HepG2 (cell line): ENCODE measurements at regions not wholly inside any gene's neighbourhood (a gene's known extent, or its start where the extent isn't known, plus 50 kb on each side); places are given as distances from the start of the nearest gene placed in this dataset.

Experiments used
- ATAC-seq: fragments of 200-7000 bp; cut with Tn5 transposase; 3 replicates; pipeline ENCODE4 v1.9.1; 2020; ENCODE audit warnings: mild to moderate bottlenecking, moderate library complexity
- BruUV-seq: library from RNA; stranded (reverse); fragments of 400-500 nt; replicated peaks from 2 replicates; lab custom pipeline; 2021; lab: Mats Ljungman, UMichigan
- CTCF ChIA-PET: fragments of 300-600 bp; formaldehyde crosslinking; extraction: SDS; loops from one replicate; lab custom pipeline; 2021; ENCODE audit warnings: low total read pairs, inconsistent platforms, low intra/inter-chr PET ratio; lab: Yijun Ruan, JAX
- POLR2A ChIA-PET: fragments of 350-600 bp; sonication (Branson Sonifier 250); formaldehyde crosslinking; loops from one replicate; lab custom pipeline; 2020; ENCODE audit warnings: antibody characterized with exemption, inconsistent platforms; lab: Yijun Ruan, JAX
- DNase-seq: peaks from one replicate; pipeline ENCODE4 v3.0.0-alpha.2; 2015; ENCODE audit warnings: low spot score
- FAIRE-seq: peaks from 3 replicates; lab custom pipeline; 2011; peaks lifted over from hg19 to GRCh38; lab: Jason Lieb, UNC
- H2AFZ ChIP-seq: one replicate; pipeline ENCODE4 v1.6.1; 2011; ENCODE audit warnings: low read length, inconsistent platforms
- H3K27ac ChIP-seq: fragments of 300-600 bp; 3 replicates; pipeline ENCODE4 v1.8.0; 2011; ENCODE audit warnings: mixed run types, mild to moderate bottlenecking, mixed read lengths, low read length, inconsistent platforms; ENCODE audit not compliant: insufficient read depth; ENCODE audit errors: extremely low read length
- H3K27me3 ChIP-seq, 2 experiments: fragments of 200-600 bp in 1 of 2; 2 replicates in 1 of 2; 3 replicates in 1 of 2; pipeline versions ENCODE4 v1.6.0 to v1.8.0; 2011; ENCODE audit warnings: low read length in 2 of 2, mild to moderate bottlenecking in 2 of 2, moderate library complexity in 2 of 2, inconsistent platforms in 1 of 2; ENCODE audit not compliant: insufficient read depth in 2 of 2, control insufficient read depth in 1 of 2
- H3K36me3 ChIP-seq, 2 experiments: fragments of 200-600 bp in 1 of 2; replicated peaks in 1 of 2; 2 replicates in 1 of 2; 3 replicates in 1 of 2; pipeline versions ENCODE4 v1.5.1 to v1.8.0; 2011; ENCODE audit warnings: low read length in 2 of 2, inconsistent platforms in 1 of 2; ENCODE audit not compliant: insufficient read depth in 2 of 2, control insufficient read depth in 1 of 2
- H3K4me1 ChIP-seq: 2 replicates; pipeline ENCODE4 v1.5.1; 2012; ENCODE audit warnings: low read length, inconsistent platforms; ENCODE audit not compliant: insufficient read depth
- H3K4me2 ChIP-seq: 2 replicates; pipeline ENCODE4 v1.6.0; 2011; ENCODE audit warnings: low read depth, low read length, inconsistent platforms
- H3K4me3 ChIP-seq, 3 experiments: fragments of 200-600 bp in 1 of 3; sonication (generic), shearing (Covaris generic) in 1 of 3; replicated peaks in 1 of 3; 2 replicates each; pipeline ENCODE4 v1.5.1; 2011 to 2016; ENCODE audit warnings: low read length in 3 of 3, inconsistent platforms in 2 of 3, low read depth in 2 of 3, mild to moderate bottlenecking in 2 of 3, control low read depth in 1 of 3, mixed read lengths in 1 of 3; ENCODE audit not compliant: insufficient read depth in 1 of 3
- H3K79me2 ChIP-seq: one replicate; pipeline ENCODE4 v1.6.1; 2011; ENCODE audit warnings: low read length, inconsistent platforms; ENCODE audit not compliant: insufficient read depth
- H3K9ac ChIP-seq: 2 replicates; pipeline ENCODE4 v1.6.0; 2011; ENCODE audit warnings: mild to moderate bottlenecking, low read depth, low read length, inconsistent platforms; ENCODE audit not compliant: insufficient read depth
- H3K9me3 ChIP-seq: 2 replicates; pipeline ENCODE4 v1.5.1; 2012; ENCODE audit warnings: mild to moderate bottlenecking, low read length
- H4K20me1 ChIP-seq: 2 replicates; pipeline ENCODE4 v1.6.0; 2011; ENCODE audit warnings: inconsistent platforms, mild to moderate bottlenecking, low read length, moderate library complexity; ENCODE audit not compliant: insufficient read depth
- ARNT2 ChIP-seq: sonication (generic); formaldehyde crosslinking; IDR thresholded peaks from 2 replicates; pipeline ENCODE4 v1.8.0; 2022; ENCODE audit warnings: mild to moderate bottlenecking, low read depth, missing genetic modification reagents, moderate library complexity
- DMAP1 ChIP-seq: IDR thresholded peaks from 2 replicates; pipeline ENCODE4 v1.6.1; 2016
- HDAC1 ChIP-seq: sonication (generic); formaldehyde crosslinking; IDR thresholded peaks from 2 replicates; pipeline ENCODE4 v1.5.1; 2020; ENCODE audit warnings: mild to moderate bottlenecking, missing genetic modification reagents
- THAP11 ChIP-seq: IDR thresholded peaks from 2 replicates; pipeline ENCODE4 v1.6.1; 2016; ENCODE audit warnings: missing biosample characterization, missing genetic modification reagents
- TSC22D2 ChIP-seq: sonication (generic); formaldehyde crosslinking; IDR thresholded peaks from 2 replicates; pipeline ENCODE4 v1.5.1; 2020; ENCODE audit warnings: missing genetic modification reagents, mild to moderate bottlenecking, borderline replicate concordance
- ZBTB1 ChIP-seq: sonication (generic); formaldehyde crosslinking; IDR thresholded peaks from 2 replicates; pipeline ENCODE4 v1.4.0; 2020; ENCODE audit warnings: missing genetic modification reagents, borderline replicate concordance
- ZC3H4 ChIP-seq: sonication (generic); formaldehyde crosslinking; IDR thresholded peaks from 2 replicates; pipeline ENCODE4 v1.4.0; 2020; ENCODE audit warnings: missing genetic modification reagents, borderline replicate concordance
- ZMAT5 ChIP-seq: sonication (generic); formaldehyde crosslinking; IDR thresholded peaks from 2 replicates; pipeline ENCODE4 v1.5.0; 2020; ENCODE audit warnings: mild to moderate bottlenecking, low read depth, missing genetic modification reagents, borderline replicate concordance
- ZNF44 ChIP-seq: sonication (generic); formaldehyde crosslinking; IDR thresholded peaks from 2 replicates; pipeline ENCODE4 v1.5.1; 2020; ENCODE audit warnings: mild to moderate bottlenecking, missing genetic modification reagents
- WGBS: methylation state at CpG from one replicate; pipeline ENCODE4 v1.1.6; 2017; ENCODE audit warnings: low lambda C conversion rate; 5-methylcytosine and 5-hydroxymethylcytosine counted together
- in situ Hi-C: cut with HindIII; loops from 2 replicates; pipeline ENCODE4 v1.10.0; 2017; ENCODE audit warnings: low pct_unique_long_range_greater_than_20kb; ENCODE audit not compliant: extremely low pct_ligation_motif_present
- intact Hi-C: fragments of 100-400 bp; cut with micrococcal nuclease; formaldehyde crosslinking; loops from one replicate; pipeline ENCODE4 v1.10.0; 2022; ENCODE audit not compliant: unreplicated experiment
- TF ChIP-seq, protein P1 (sequence below): IDR thresholded peaks from 2 replicates; pipeline ENCODE4 v1.6.1; 2016; ENCODE audit warnings: low read depth, borderline replicate concordance

- no peaks in the 10 kb centered on the region for H3K4me1 ChIP-seq
- no peaks in the 10 kb centered on the region for H3K9me3 ChIP-seq
- H3K9ac ChIP-seq, result no peak overlapping the region
- in situ Hi-C loops (no loop called here), intact Hi-C loops (no loop called here)
- no TSS peak for BruUV-seq
- POLR2A ChIA-PET, result no interaction called here
- no peak overlapping the region for H3K27ac ChIP-seq
- no peak overlapping the region for H2AFZ ChIP-seq
- no peak overlapping the region for H3K4me3 ChIP-seq
- no peaks in the 10 kb centered on the region for H4K20me1 ChIP-seq
- 0 out of 5 replicates have a peak, but pooled peaks cover 0 to 1% of the 10 kb centered on the region in 2 experiments for H3K27me3 ChIP-seq
- TF ChIP-seq ZBTB1 (CRISPR knock-in tag) (no peak), ZMAT5 (CRISPR knock-in tag) (no peak), THAP11 (CRISPR knock-in tag) (no peak), ARNT2 (CRISPR knock-in tag) (no peak), ZNF44 (CRISPR knock-in tag) (no peak), TSC22D2 (CRISPR knock-in tag) (no peak), HDAC1 (CRISPR knock-in tag) (no peak), DMAP1 (no peak), ZC3H4 (CRISPR knock-in tag) (no peak)
- TF ChIP-seq, protein P1, sequence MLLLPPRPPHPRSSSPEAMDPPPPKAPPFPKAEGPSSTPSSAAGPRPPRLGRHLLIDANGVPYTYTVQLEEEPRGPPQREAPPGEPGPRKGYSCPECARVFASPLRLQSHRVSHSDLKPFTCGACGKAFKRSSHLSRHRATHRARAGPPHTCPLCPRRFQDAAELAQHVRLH (CRISPR knock-in tag), result no peak
- CTCF ChIA-PET, result no interaction called here
- no peak for FAIRE-seq
- no peaks in the 10 kb centered on the region for H3K36me3 ChIP-seq
- WGBS, result 12% methylated on average over 4 of the region's 4 CpGs
- DNase-seq, result no peak
- H3K79me2 ChIP-seq, result no peaks in the 10 kb centered on the region
- ATAC-seq, result no peak
- no peak overlapping the region for H3K4me2 ChIP-seq
Observed at GRCh38 chr3:66618066-66618465, 117.2 kb upstream of the LRIG1 start.
